ENCODE measurements at regions not wholly inside any gene's neighbourhood (a gene's known extent, or its start where the extent isn't known, plus 50 kb on each side); places are given as distances from the start of the nearest gene placed in this dataset.
"Not testable (repeated sequence)": the region's sequence is repeated elsewhere in the genome, so short reads cannot be mapped to it uniquely, and the experiment has no call there.

DNA sequence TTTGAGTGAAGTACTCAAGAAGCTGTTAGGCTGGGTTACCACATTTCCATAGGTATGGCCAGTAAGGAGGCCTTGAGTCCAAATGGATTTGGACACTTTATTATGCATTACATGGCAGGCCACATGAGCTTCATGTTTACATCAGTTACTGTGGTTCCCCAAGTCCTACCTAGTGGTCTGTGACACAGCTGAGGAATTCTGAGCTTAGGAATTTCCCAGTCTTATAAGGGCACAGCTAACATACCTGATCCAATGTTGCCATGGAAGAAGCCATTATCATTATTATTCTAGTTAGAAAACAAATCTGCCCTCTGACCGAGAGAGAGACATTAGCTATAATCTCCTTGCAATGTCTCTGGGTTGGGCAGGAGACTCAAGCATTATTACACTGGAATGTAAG lies 174.4 kb upstream of the NUDT10 start:
- intact Hi-C loops (cut with micrococcal nuclease): no loop called here
- Histone ChIP-seq H3K9ac (replicated peaks; ENCODE audit: extremely low read depth, insufficient read depth, low read length) (no peak overlapping the region), H3K79me2 (ENCODE audit: control insufficient read depth, insufficient read depth, low read length) (no peaks in the 10 kb centered on the region), H3K4me1 (ENCODE audit: control insufficient read depth, extremely low read depth, insufficient read depth, low read length) (no peaks in the 10 kb centered on the region), H4K20me1 (replicated peaks; ENCODE audit: control insufficient read depth, extremely low read depth, insufficient read depth, low read length) (no peaks in the 10 kb centered on the region), H3K4me2 (ENCODE audit: insufficient read depth, low read length) (no peak overlapping the region), H3K4me3 (replicated peaks in 1 of 3; ENCODE audit: insufficient read depth in 1 of 3, low read depth in 1 of 3, low read length in 3 of 3) (no peak overlapping the region), H2AFZ (ENCODE audit: low read depth, low read length) (no peak overlapping the region), H3K9me1 (replicated peaks; ENCODE audit: control insufficient read depth, extremely low read depth, insufficient read depth, low read length) (no peaks in the 10 kb centered on the region), H3K27ac (ENCODE audit: insufficient read depth, low read depth, low read length) (no peak overlapping the region), H3K36me3 (ENCODE audit: control insufficient read depth in 2 of 2, extremely low read depth in 1 of 2, insufficient read depth in 2 of 2, low read length in 2 of 2) (no peaks in the 10 kb centered on the region), H3K9me3 (replicated peaks; ENCODE audit: control insufficient read depth, insufficient read depth, low read length) (no peaks in the 10 kb centered on the region), H3K27me3 (ENCODE audit: control insufficient read depth in 2 of 2, insufficient read depth in 2 of 2, low read length in 2 of 2) (no peaks in the 10 kb centered on the region)
- FAIRE-seq (no peak), DNase-seq (ENCODE audit: low read depth, low spot score) (no peak)
- POLR2A ChIA-PET: no interaction called here
- dilution Hi-C loops (cut with MboI; ENCODE audit: extremely low pct_ligation_motif_present, low sequenced_read_pairs): no loop called here
- CTCF ChIA-PET: interaction anchor here (1.3 kb wide), 1 partner anchor 9 kb away, joined by 5 read pairs; no protein-coding TSS in a partner anchor
- BruUV-seq (replicated peaks): no TSS peak
- TF ChIP-seq POLR2AphosphoS5 (IDR thresholded peaks at IDR 0.05; ENCODE audit: insufficient read depth, low read depth, low read length) (no peak), JUN (IDR thresholded peaks at IDR 0.05; ENCODE audit: borderline replicate concordance, insufficient read depth, insufficient read length, low read depth) (no peak), EZH2 (IDR thresholded peaks at IDR 0.05; ENCODE audit: borderline replicate concordance, low read depth, low read length, severe bottlenecking) (no peak), MYC (IDR thresholded peaks at IDR 0.05; ENCODE audit: low read depth, low read length) (no peak), GATA2 (IDR thresholded peaks at IDR 0.05; ENCODE audit: insufficient read depth, insufficient read length, low read depth, low read length) (no peak), FOS (IDR thresholded peaks at IDR 0.05; ENCODE audit: borderline replicate concordance, insufficient read depth, low read length) (no peak), POLR2A (IDR thresholded peaks at IDR 0.05; ENCODE audit: low read depth, low read length) (no peak)
- TF ChIP-seq, protein P1, sequence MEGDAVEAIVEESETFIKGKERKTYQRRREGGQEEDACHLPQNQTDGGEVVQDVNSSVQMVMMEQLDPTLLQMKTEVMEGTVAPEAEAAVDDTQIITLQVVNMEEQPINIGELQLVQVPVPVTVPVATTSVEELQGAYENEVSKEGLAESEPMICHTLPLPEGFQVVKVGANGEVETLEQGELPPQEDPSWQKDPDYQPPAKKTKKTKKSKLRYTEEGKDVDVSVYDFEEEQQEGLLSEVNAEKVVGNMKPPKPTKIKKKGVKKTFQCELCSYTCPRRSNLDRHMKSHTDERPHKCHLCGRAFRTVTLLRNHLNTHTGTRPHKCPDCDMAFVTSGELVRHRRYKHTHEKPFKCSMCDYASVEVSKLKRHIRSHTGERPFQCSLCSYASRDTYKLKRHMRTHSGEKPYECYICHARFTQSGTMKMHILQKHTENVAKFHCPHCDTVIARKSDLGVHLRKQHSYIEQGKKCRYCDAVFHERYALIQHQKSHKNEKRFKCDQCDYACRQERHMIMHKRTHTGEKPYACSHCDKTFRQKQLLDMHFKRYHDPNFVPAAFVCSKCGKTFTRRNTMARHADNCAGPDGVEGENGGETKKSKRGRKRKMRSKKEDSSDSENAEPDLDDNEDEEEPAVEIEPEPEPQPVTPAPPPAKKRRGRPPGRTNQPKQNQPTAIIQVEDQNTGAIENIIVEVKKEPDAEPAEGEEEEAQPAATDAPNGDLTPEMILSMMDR (IDR thresholded peaks at IDR 0.05; ENCODE audit: extremely low read depth in 1 of 2, insufficient read depth in 1 of 2, low read depth in 1 of 2, low read length in 2 of 2): no peak
- TF ChIP-seq, protein P2, sequence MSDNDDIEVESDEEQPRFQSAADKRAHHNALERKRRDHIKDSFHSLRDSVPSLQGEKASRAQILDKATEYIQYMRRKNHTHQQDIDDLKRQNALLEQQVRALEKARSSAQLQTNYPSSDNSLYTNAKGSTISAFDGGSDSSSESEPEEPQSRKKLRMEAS (IDR thresholded peaks at IDR 0.05; ENCODE audit: insufficient read depth, insufficient read length): no peak

DNA sequence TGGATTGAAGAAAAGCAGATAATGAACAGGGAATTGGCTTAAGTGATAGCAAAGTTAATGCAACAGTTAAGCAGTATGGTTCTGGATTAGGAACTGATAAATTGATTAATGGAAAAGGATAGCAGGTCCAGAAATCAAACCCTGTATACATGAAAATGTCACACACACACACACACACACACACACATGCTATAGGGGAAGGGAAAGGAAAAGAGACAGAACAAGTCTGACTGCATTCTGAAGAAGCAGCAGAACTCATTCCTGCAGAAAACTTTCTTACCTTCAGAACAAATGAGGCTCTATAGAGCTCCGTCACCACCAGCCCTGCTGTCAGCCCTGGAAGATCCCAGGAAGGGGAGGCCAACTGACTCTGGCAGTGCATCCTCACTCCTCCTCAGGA lies 173.2 kb upstream of the NUDT10 start:
- DNase-seq (ENCODE audit: low read depth, low spot score); H3K27ac ChIP-seq (ENCODE audit: insufficient read depth, low read depth, low read length); H4K20me1 ChIP-seq (replicated peaks; ENCODE audit: control insufficient read depth, extremely low read depth, insufficient read depth, low read length); H3K9me1 ChIP-seq (replicated peaks; ENCODE audit: control insufficient read depth, extremely low read depth, insufficient read depth, low read length); POLR2A ChIA-PET; H2AFZ ChIP-seq (ENCODE audit: low read depth, low read length); H3K27me3 ChIP-seq (ENCODE audit: control insufficient read depth in 2 of 2, insufficient read depth in 2 of 2, low read length in 2 of 2); H3K4me3 ChIP-seq (replicated peaks in 1 of 3; ENCODE audit: insufficient read depth in 1 of 3, low read depth in 1 of 3, low read length in 3 of 3); H3K4me2 ChIP-seq (ENCODE audit: insufficient read depth, low read length); H3K9ac ChIP-seq (replicated peaks; ENCODE audit: extremely low read depth, insufficient read depth, low read length); dilution Hi-C loops (cut with MboI; ENCODE audit: extremely low pct_ligation_motif_present, low sequenced_read_pairs); H3K4me1 ChIP-seq (ENCODE audit: control insufficient read depth, extremely low read depth, insufficient read depth, low read length); CTCF ChIA-PET; H3K79me2 ChIP-seq (ENCODE audit: control insufficient read depth, insufficient read depth, low read length); H3K36me3 ChIP-seq (ENCODE audit: control insufficient read depth in 2 of 2, extremely low read depth in 1 of 2, insufficient read depth in 2 of 2, low read length in 2 of 2); H3K9me3 ChIP-seq (replicated peaks; ENCODE audit: control insufficient read depth, insufficient read depth, low read length); intact Hi-C loops (cut with micrococcal nuclease); FAIRE-seq; BruUV-seq (replicated peaks): not testable (repeated sequence)
